ENCODE measurements at regions not wholly inside any gene's neighbourhood (a gene's known extent, or its start where the extent isn't known, plus 50 kb on each side); places are given as distances from the start of the nearest gene placed in this dataset.

- Histone ChIP-seq H3K27me3 (no peaks in the 10 kb centered on the region), H3K36me3 (no peaks in the 10 kb centered on the region), H3K9me3 (no peaks in the 10 kb centered on the region), H3K4me3 (no peak overlapping the region), H3K4me1 (no peaks in the 10 kb centered on the region), H3K27ac (no peak overlapping the region)
- 70 to 83% methylated on average over 1 to 3 of the region's 3 CpGs for WGBS, 2 donors
- TF ChIP-seq POLR2AphosphoS5 (IDR thresholded peaks at IDR 0.05): no peak
- DNase-seq (no peak), ATAC-seq (ENCODE audit: low FRiP score in 2 of 2) (no peak)
These were observed 448.3 kb downstream of the MATN1 start for GRCh38 chr1:30274976-30275621.

- ATAC-seq (ENCODE audit: low FRiP score in 2 of 2) (no peak), DNase-seq (no peak)
- no peaks in the 10 kb centered on the region for H3K36me3 ChIP-seq
- no peaks in the 10 kb centered on the region for H3K27me3 ChIP-seq
- no peak overlapping the region for H3K27ac ChIP-seq
- H3K4me1 ChIP-seq: no peaks in the 10 kb centered on the region
- no peak for TF ChIP-seq POLR2AphosphoS5 (IDR thresholded peaks at IDR 0.05)
- no peak for TF ChIP-seq CTCF (IDR thresholded peaks at IDR 0.05)
- TF ChIP-seq EP300 (IDR thresholded peaks at IDR 0.05): no peak
- no peak for TF ChIP-seq POLR2A (IDR thresholded peaks at IDR 0.05)
- WGBS, 2 donors: 54% methylated on average over 3 of the region's 3 CpGs; no CpG with 5 or more reads in 1 of the 2 donors
- no peak overlapping the region for H3K4me3 ChIP-seq
- no peaks in the 10 kb centered on the region for H3K9me3 ChIP-seq
These were observed 449.0 kb downstream of the MATN1 start for GRCh38 chr1:30274173-30274970.

- TF ChIP-seq EP300 (IDR thresholded peaks at IDR 0.05) (no peak), CTCF (IDR thresholded peaks at IDR 0.05) (no peak), POLR2AphosphoS5 (IDR thresholded peaks at IDR 0.05) (no peak), POLR2A (IDR thresholded peaks at IDR 0.05) (no peak)
- WGBS, 2 donors: 84 to 91% methylated on average over 5 of the region's 5 CpGs
- Histone ChIP-seq H3K36me3 (no peaks in the 10 kb centered on the region), H3K4me1 (no peaks in the 10 kb centered on the region), H3K9me3 (no peaks in the 10 kb centered on the region), H3K27me3 (no peaks in the 10 kb centered on the region), H3K27ac (no peak overlapping the region), H3K4me3 (no peak overlapping the region)
- ATAC-seq (ENCODE audit: low FRiP score in 2 of 2): no peak
- no peak for DNase-seq
These were observed 449.9 kb downstream of the MATN1 start for GRCh38 chr1:30273456-30273855.

GRCh38 chr1:30273021-30273325 lies 450.4 kb downstream of the MATN1 start:
- H3K36me3 ChIP-seq: no peaks in the 10 kb centered on the region
- WGBS, 2 donors: 79% methylated on average over 1 of the region's 1 CpG; no CpG with 5 or more reads in 1 of the 2 donors
- H3K9me3 ChIP-seq: no peaks in the 10 kb centered on the region
- H3K27me3 ChIP-seq: no peaks in the 10 kb centered on the region
- H3K4me3 ChIP-seq: no peak overlapping the region
- H3K4me1 ChIP-seq: no peaks in the 10 kb centered on the region
- no peak overlapping the region for H3K27ac ChIP-seq
- DNase-seq (no peak), ATAC-seq (ENCODE audit: low FRiP score in 2 of 2) (no peak)
- no peak for TF ChIP-seq POLR2AphosphoS5 (IDR thresholded peaks at IDR 0.05)
- TF ChIP-seq CTCF (IDR thresholded peaks at IDR 0.05): no peak
- no peak for TF ChIP-seq EP300 (IDR thresholded peaks at IDR 0.05)
- TF ChIP-seq POLR2A (IDR thresholded peaks at IDR 0.05): no peak

GRCh38 chr1:30272277-30273020 lies 450.9 kb downstream of the MATN1 start:
- TF ChIP-seq POLR2A (IDR thresholded peaks at IDR 0.05) (no peak), CTCF (IDR thresholded peaks at IDR 0.05) (no peak), EP300 (IDR thresholded peaks at IDR 0.05) (no peak), POLR2AphosphoS5 (IDR thresholded peaks at IDR 0.05) (no peak)
- Histone ChIP-seq H3K27me3 (no peaks in the 10 kb centered on the region), H3K36me3 (no peaks in the 10 kb centered on the region), H3K4me3 (no peak overlapping the region), H3K4me1 (no peaks in the 10 kb centered on the region), H3K27ac (no peak overlapping the region), H3K9me3 (no peaks in the 10 kb centered on the region)
- 63 to 74% methylated on average over 6 of the region's 6 CpGs for WGBS, 2 donors
- no peak for ATAC-seq (ENCODE audit: low FRiP score in 2 of 2)
- DNase-seq: no peak

Data from upper lobe of left lung (tissue), 6 donors.